ENCODE measurements at regions not wholly inside any gene's neighbourhood (a gene's known extent, or its start where the extent isn't known, plus 50 kb on each side); places are given as distances from the start of the nearest gene placed in this dataset.

DNA sequence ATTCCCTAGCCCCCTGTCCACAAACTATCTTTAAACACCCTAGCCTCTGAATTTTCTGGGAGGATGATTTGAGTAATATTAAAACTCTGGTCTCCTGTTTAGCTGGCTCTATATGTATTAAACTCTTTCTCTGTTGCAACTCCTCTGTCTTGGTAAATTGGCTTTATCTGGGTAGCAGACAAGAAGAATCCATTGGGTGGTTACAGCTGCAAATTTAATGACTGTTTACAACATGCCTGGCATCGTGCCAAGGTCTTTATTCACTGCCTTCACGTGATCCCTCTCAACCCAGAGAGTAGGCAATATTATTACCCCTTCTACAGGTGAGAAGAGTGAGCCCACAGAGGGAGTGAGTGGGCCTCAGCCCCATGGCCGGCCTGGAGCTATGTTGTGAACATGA, 77.8 kb upstream of the MYL2 start:
- TF ChIP-seq, protein P1, sequence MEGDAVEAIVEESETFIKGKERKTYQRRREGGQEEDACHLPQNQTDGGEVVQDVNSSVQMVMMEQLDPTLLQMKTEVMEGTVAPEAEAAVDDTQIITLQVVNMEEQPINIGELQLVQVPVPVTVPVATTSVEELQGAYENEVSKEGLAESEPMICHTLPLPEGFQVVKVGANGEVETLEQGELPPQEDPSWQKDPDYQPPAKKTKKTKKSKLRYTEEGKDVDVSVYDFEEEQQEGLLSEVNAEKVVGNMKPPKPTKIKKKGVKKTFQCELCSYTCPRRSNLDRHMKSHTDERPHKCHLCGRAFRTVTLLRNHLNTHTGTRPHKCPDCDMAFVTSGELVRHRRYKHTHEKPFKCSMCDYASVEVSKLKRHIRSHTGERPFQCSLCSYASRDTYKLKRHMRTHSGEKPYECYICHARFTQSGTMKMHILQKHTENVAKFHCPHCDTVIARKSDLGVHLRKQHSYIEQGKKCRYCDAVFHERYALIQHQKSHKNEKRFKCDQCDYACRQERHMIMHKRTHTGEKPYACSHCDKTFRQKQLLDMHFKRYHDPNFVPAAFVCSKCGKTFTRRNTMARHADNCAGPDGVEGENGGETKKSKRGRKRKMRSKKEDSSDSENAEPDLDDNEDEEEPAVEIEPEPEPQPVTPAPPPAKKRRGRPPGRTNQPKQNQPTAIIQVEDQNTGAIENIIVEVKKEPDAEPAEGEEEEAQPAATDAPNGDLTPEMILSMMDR (IDR thresholded peaks at IDR 0.05): no peak
- TF ChIP-seq EZH2 (IDR thresholded peaks at IDR 0.05; ENCODE audit: borderline replicate concordance, insufficient read depth, low read depth, low read length, poor library complexity, severe bottlenecking): no peak
